H9 (cell line): ENCODE measurements at regions not wholly inside any gene's neighbourhood (a gene's known extent, or its start where the extent isn't known, plus 50 kb on each side); places are given as distances from the start of the nearest gene placed in this dataset.

ENCODE experiments used
- DNase-seq: peaks from one replicate; pipeline ENCODE4 v3.0.0-alpha.2; 2017
- H2AFZ ChIP-seq: one replicate; pipeline ENCODE4 v1.6.1; 2013; ENCODE audit warnings: mild to moderate bottlenecking, low read length, control low read depth, moderate library complexity
- H2AK5ac ChIP-seq: 2 replicates; pipeline ENCODE4 v1.6.1; 2013; ENCODE audit warnings: low read length, control low read depth, mixed read lengths; ENCODE audit not compliant: insufficient read length
- H2BK120ac ChIP-seq: one replicate; pipeline ENCODE4 v1.6.1; 2013; ENCODE audit warnings: low read depth, mild to moderate bottlenecking, low read length, control low read depth, inconsistent platforms; ENCODE audit not compliant: poor library complexity, severe bottlenecking
- H2BK12ac ChIP-seq: 2 replicates; pipeline ENCODE4 v1.6.1; 2013; ENCODE audit warnings: low read length, control low read depth, mixed read lengths, low read depth; ENCODE audit not compliant: insufficient read length
- H2BK15ac ChIP-seq: 2 replicates; pipeline ENCODE4 v1.6.1; 2013; ENCODE audit warnings: low read depth, low read length, control low read depth
- H2BK20ac ChIP-seq: one replicate; pipeline ENCODE4 v1.6.1; 2013; ENCODE audit warnings: low read depth, mild to moderate bottlenecking, low read length, control low read depth, inconsistent platforms; ENCODE audit not compliant: poor library complexity, severe bottlenecking
- H2BK5ac ChIP-seq: 2 replicates; pipeline ENCODE4 v1.6.1; 2013; ENCODE audit warnings: low read length, control low read depth, mixed read lengths; ENCODE audit not compliant: insufficient read length
- H3K14ac ChIP-seq: 2 replicates; pipeline ENCODE4 v1.6.1; 2013; ENCODE audit warnings: low read length, control low read depth; ENCODE audit not compliant: insufficient read depth
- H3K18ac ChIP-seq: 2 replicates; pipeline ENCODE4 v1.6.1; 2013; ENCODE audit warnings: low read depth, mild to moderate bottlenecking, mixed read lengths, low read length, control low read depth; ENCODE audit not compliant: insufficient read length
- H3K23ac ChIP-seq: 2 replicates; pipeline ENCODE4 v1.6.1; 2013; ENCODE audit warnings: low read length, control low read depth, mixed read lengths, low read depth; ENCODE audit not compliant: insufficient read length
- H3K23me2 ChIP-seq: 2 replicates; pipeline ENCODE4 v1.6.1; 2013; ENCODE audit warnings: low read depth, mild to moderate bottlenecking, mixed read lengths, low read length, control low read depth; ENCODE audit not compliant: insufficient read length, poor library complexity, severe bottlenecking
- H3K27ac ChIP-seq: 2 replicates; pipeline ENCODE4 v1.5.1; 2013; ENCODE audit warnings: low read length, control low read depth, mixed read lengths, low read depth; ENCODE audit not compliant: insufficient read length
- H3K27me3 ChIP-seq: 2 replicates; pipeline ENCODE4 v1.6.1; 2013; ENCODE audit warnings: low read length, control low read depth, inconsistent platforms; ENCODE audit not compliant: insufficient read depth
- H3K4ac ChIP-seq: 2 replicates; pipeline ENCODE4 v1.6.1; 2013; ENCODE audit warnings: low read depth, mild to moderate bottlenecking, control low read depth, inconsistent platforms, low read length, moderate library complexity
- H3K4me1 ChIP-seq: 2 replicates; pipeline ENCODE4 v1.6.1; 2013; ENCODE audit warnings: low read length, control low read depth, inconsistent platforms; ENCODE audit not compliant: insufficient read depth
- H3K4me2 ChIP-seq: 2 replicates; pipeline ENCODE4 v1.6.1; 2013; ENCODE audit warnings: low read length, control low read depth, mixed read lengths; ENCODE audit not compliant: insufficient read length, insufficient read depth
- H3K56ac ChIP-seq: 2 replicates; pipeline ENCODE4 v1.6.1; 2013; ENCODE audit warnings: low read depth, mild to moderate bottlenecking, mixed read lengths, low read length, control low read depth; ENCODE audit not compliant: insufficient read length
- H3K79me1 ChIP-seq: 2 replicates; pipeline ENCODE4 v1.6.1; 2013; ENCODE audit warnings: low read depth, mild to moderate bottlenecking, moderate library complexity, low read length, control low read depth, inconsistent platforms; ENCODE audit not compliant: insufficient read depth, poor library complexity, severe bottlenecking
- H3K79me2 ChIP-seq: 2 replicates; pipeline ENCODE4 v1.6.1; 2013; ENCODE audit warnings: low read length, control low read depth, inconsistent platforms; ENCODE audit not compliant: insufficient read depth
- H3K9ac ChIP-seq: 2 replicates; pipeline ENCODE4 v1.6.1; 2013; ENCODE audit warnings: low read length, control low read depth, mixed read lengths; ENCODE audit not compliant: insufficient read length; ENCODE audit errors: extremely low read depth
- H3K9me3 ChIP-seq: one replicate; pipeline ENCODE4 v1.6.1; 2013; ENCODE audit warnings: low read depth, low read length, inconsistent platforms; ENCODE audit not compliant: control insufficient read depth
- H3T11ph ChIP-seq: one replicate; pipeline ENCODE4 v1.6.1; 2013; ENCODE audit warnings: mild to moderate bottlenecking, low read length, control low read depth, inconsistent platforms
- H4K20me1 ChIP-seq: one replicate; pipeline ENCODE4 v1.6.1; 2013; ENCODE audit not compliant: control insufficient read depth, insufficient read length, insufficient read depth
- H4K5ac ChIP-seq: 2 replicates; pipeline ENCODE4 v1.6.1; 2013; ENCODE audit warnings: low read depth, mild to moderate bottlenecking, mixed read lengths, low read length, control low read depth; ENCODE audit not compliant: insufficient read length
- H4K8ac ChIP-seq: replicated peaks from 2 replicates; pipeline ENCODE4 v1.6.1; 2013; ENCODE audit warnings: low read length, control low read depth, mixed read lengths, low read depth; ENCODE audit not compliant: insufficient read length
- H4K91ac ChIP-seq: 2 replicates; pipeline ENCODE4 v1.6.1; 2013; ENCODE audit warnings: low read depth, mild to moderate bottlenecking, moderate library complexity, mixed read lengths, low read length, control low read depth; ENCODE audit not compliant: insufficient read length
- H3K27ac Mint-ChIP-seq, 3 experiments: 2 replicates in 2 of 3; 3 replicates in 1 of 3; pipeline ENCODE4 v1.8.0; 2020 to 2021; ENCODE audit warnings: mixed read lengths in 3 of 3, mild to moderate bottlenecking in 1 of 3, moderate library complexity in 1 of 3
- H3K27me3 Mint-ChIP-seq: 2 replicates; pipeline ENCODE4 v1.8.0; 2021; ENCODE audit warnings: low read depth, mild to moderate bottlenecking, moderate library complexity, mixed read lengths
- H3K36me3 Mint-ChIP-seq, 3 experiments: 2 replicates in 2 of 3; 3 replicates in 1 of 3; pipeline ENCODE4 v1.8.0; 2020 to 2021; ENCODE audit warnings: low read depth in 3 of 3, mixed read lengths in 3 of 3; ENCODE audit not compliant: insufficient read depth in 1 of 3
- H3K4me1 Mint-ChIP-seq, 2 experiments: 2 replicates each; pipeline ENCODE4 v1.8.0; 2020; ENCODE audit warnings: mixed read lengths in 2 of 2
- H3K4me3 Mint-ChIP-seq, 2 experiments: 2 replicates in 1 of 2; 3 replicates in 1 of 2; pipeline ENCODE4 v1.8.0; 2020 to 2021; ENCODE audit warnings: mild to moderate bottlenecking in 2 of 2, mixed read lengths in 2 of 2, moderate library complexity in 1 of 2
- H3K9me3 Mint-ChIP-seq, 2 experiments: 2 replicates in 1 of 2; 3 replicates in 1 of 2; pipeline ENCODE4 v1.8.0; 2020; ENCODE audit warnings: mild to moderate bottlenecking in 2 of 2, mixed read lengths in 2 of 2, moderate library complexity in 1 of 2
- WGBS: extraction: QIAGEN DNeasy Blood & Tissue Kit; methylation state at CpG from one replicate; pipeline ENCODE4 v1.1.7; 2013; ENCODE audit warnings: missing lambda C conversion rate, low lambda C conversion rate, mixed read lengths; ENCODE audit not compliant: insufficient read length; ENCODE audit errors: extremely low coverage; 5-methylcytosine and 5-hydroxymethylcytosine counted together
- TF ChIP-seq, protein P1 (sequence below): fragments of 200-600 bp; sonication (generic); conservative IDR thresholded peaks from 3 replicates; pipeline ENCODE4 v1.8.0; 2021; ENCODE audit warnings: antibody characterized with exemption, mild to moderate bottlenecking

- peaks cover 4 to 8% of the 10 kb centered on the region in 2 experiments for H3K4me1 Mint-ChIP-seq
- Histone ChIP-seq H3K79me1 (no peaks in the 10 kb centered on the region), H3K23ac (no peak overlapping the region), H2AK5ac (no peak overlapping the region), H4K91ac (no peak overlapping the region), H3K27me3 (no peaks in the 10 kb centered on the region), H3K4me1 (no peaks in the 10 kb centered on the region), H4K5ac (no peak overlapping the region), H3K27ac (no peak overlapping the region), H2BK120ac (no peak overlapping the region), H3T11ph (no peak overlapping the region), H4K20me1 (no peaks in the 10 kb centered on the region), H3K79me2 (no peaks in the 10 kb centered on the region), H3K14ac (no peak overlapping the region), H2BK15ac (no peak overlapping the region), H2AFZ (no peak overlapping the region), H3K23me2 (no peaks in the 10 kb centered on the region), H2BK12ac (no peak overlapping the region), H3K4ac (no peak overlapping the region), H3K18ac (no peak overlapping the region), H3K56ac (no peak overlapping the region), H2BK20ac (no peak overlapping the region), H3K9me3 (no peaks in the 10 kb centered on the region), H3K4me2 (no peak overlapping the region), H4K8ac (no peak overlapping the region), H2BK5ac (no peak overlapping the region), H3K9ac (no peak overlapping the region)
- H3K9me3 Mint-ChIP-seq: no peaks in the 10 kb centered on the region
- H3K36me3 Mint-ChIP-seq: no peaks in the 10 kb centered on the region; a peak in 1 of 7 replicates
- no peaks in the 10 kb centered on the region for H3K27me3 Mint-ChIP-seq
- WGBS: no CpG with 5 or more reads among the region's 8 CpGs
- DNase-seq: peak; percentile 58
- H3K27ac Mint-ChIP-seq: no peak overlapping the region
- no peak overlapping the region for H3K4me3 Mint-ChIP-seq
- TF ChIP-seq, protein P1, sequence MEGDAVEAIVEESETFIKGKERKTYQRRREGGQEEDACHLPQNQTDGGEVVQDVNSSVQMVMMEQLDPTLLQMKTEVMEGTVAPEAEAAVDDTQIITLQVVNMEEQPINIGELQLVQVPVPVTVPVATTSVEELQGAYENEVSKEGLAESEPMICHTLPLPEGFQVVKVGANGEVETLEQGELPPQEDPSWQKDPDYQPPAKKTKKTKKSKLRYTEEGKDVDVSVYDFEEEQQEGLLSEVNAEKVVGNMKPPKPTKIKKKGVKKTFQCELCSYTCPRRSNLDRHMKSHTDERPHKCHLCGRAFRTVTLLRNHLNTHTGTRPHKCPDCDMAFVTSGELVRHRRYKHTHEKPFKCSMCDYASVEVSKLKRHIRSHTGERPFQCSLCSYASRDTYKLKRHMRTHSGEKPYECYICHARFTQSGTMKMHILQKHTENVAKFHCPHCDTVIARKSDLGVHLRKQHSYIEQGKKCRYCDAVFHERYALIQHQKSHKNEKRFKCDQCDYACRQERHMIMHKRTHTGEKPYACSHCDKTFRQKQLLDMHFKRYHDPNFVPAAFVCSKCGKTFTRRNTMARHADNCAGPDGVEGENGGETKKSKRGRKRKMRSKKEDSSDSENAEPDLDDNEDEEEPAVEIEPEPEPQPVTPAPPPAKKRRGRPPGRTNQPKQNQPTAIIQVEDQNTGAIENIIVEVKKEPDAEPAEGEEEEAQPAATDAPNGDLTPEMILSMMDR: no peak
Observed at GRCh38 chr10:56605051-56605450, 244.0 kb upstream of the ZWINT start.
